IMR-90 (cell line): ENCODE measurements at regions not wholly inside any gene's neighbourhood (a gene's known extent, or its start where the extent isn't known, plus 50 kb on each side); places are given as distances from the start of the nearest gene placed in this dataset.

Experiments used
- ATAC-seq: fragments of 200-7000 bp; cut with Tn5 transposase; 2 replicates; pipeline ENCODE4 v1.9.1; 2020; ENCODE audit warnings: low read depth, mild to moderate bottlenecking, moderate library complexity
- BruUV-seq: library from RNA; stranded (reverse); fragments of 400-500 nt; replicated peaks from 2 replicates; lab custom pipeline; 2021; lab: Mats Ljungman, UMichigan
- CTCF ChIA-PET: fragments of 300-600 bp; formaldehyde crosslinking; extraction: SDS; loops from one replicate; lab custom pipeline; 2021; ENCODE audit warnings: antibody characterized with exemption; lab: Yijun Ruan, JAX
- POLR2A ChIA-PET: fragments of 300-600 bp; sonication (Branson Sonifier 250); formaldehyde crosslinking; loops from one replicate; lab custom pipeline; 2022; ENCODE audit warnings: antibody characterized with exemption; ENCODE audit not compliant: unreplicated experiment; lab: Charles Lee
- DNase-seq: peaks from one replicate; pipeline ENCODE4 v3.0.0; 2013
- H2AFZ ChIP-seq: replicated peaks from 2 replicates; pipeline ENCODE3; 2013; ENCODE audit warnings: low read length, mild to moderate bottlenecking; ENCODE audit not compliant: poor library complexity
- H2AK5ac ChIP-seq: 2 replicates; pipeline ENCODE4 v1.6.1; 2013; ENCODE audit warnings: low read depth, low read length, inconsistent platforms
- H2AK9ac ChIP-seq: replicated peaks from 2 replicates; pipeline ENCODE3; 2013; ENCODE audit warnings: mild to moderate bottlenecking, low read depth, low read length, moderate library complexity; ENCODE audit not compliant: poor library complexity
- H2BK120ac ChIP-seq: 2 replicates; pipeline ENCODE4 v1.6.1; 2013; ENCODE audit warnings: low read depth, low read length, inconsistent platforms
- H2BK15ac ChIP-seq: 3 replicates; pipeline ENCODE4 v1.6.1; 2013; ENCODE audit warnings: low read depth, low read length, inconsistent platforms
- H2BK20ac ChIP-seq: 2 replicates; pipeline ENCODE4 v1.6.1; 2013; ENCODE audit warnings: low read depth, mild to moderate bottlenecking, inconsistent platforms, low read length, moderate library complexity
- H2BK5ac ChIP-seq: 2 replicates; pipeline ENCODE4 v1.6.1; 2013; ENCODE audit warnings: mild to moderate bottlenecking, low read depth, low read length, inconsistent platforms; ENCODE audit not compliant: poor library complexity, severe bottlenecking
- H3K14ac ChIP-seq: replicated peaks from 2 replicates; pipeline ENCODE4 v1.6.1; 2013; ENCODE audit warnings: low read depth, low read length, inconsistent platforms
- H3K18ac ChIP-seq: 2 replicates; pipeline ENCODE4 v1.6.1; 2013; ENCODE audit warnings: low read depth, low read length, control low read depth
- H3K23ac ChIP-seq: 2 replicates; pipeline ENCODE4 v1.6.1; 2013; ENCODE audit warnings: low read depth, low read length, inconsistent platforms
- H3K27ac ChIP-seq: 2 replicates; pipeline ENCODE4 v1.5.1; 2013; ENCODE audit warnings: mild to moderate bottlenecking, control low read depth, low read length; ENCODE audit not compliant: insufficient read depth
- H3K27me3 ChIP-seq: 2 replicates; pipeline ENCODE4 v1.6.1; 2013; ENCODE audit warnings: low read length; ENCODE audit not compliant: control insufficient read depth, insufficient read depth
- H3K36me3 ChIP-seq: 2 replicates; pipeline ENCODE4 v1.6.1; 2013; ENCODE audit warnings: low read length, mixed read lengths; ENCODE audit not compliant: control insufficient read depth, insufficient read depth
- H3K4ac ChIP-seq: 2 replicates; pipeline ENCODE4 v1.6.1; 2013; ENCODE audit warnings: low read depth, low read length, inconsistent platforms
- H3K4me1 ChIP-seq: 2 replicates; pipeline ENCODE4 v1.6.1; 2013; ENCODE audit warnings: low read length, mixed read lengths; ENCODE audit not compliant: control insufficient read depth, insufficient read depth
- H3K4me2 ChIP-seq: 2 replicates; pipeline ENCODE4 v1.6.1; 2013; ENCODE audit warnings: low read depth, mild to moderate bottlenecking, control low read depth, low read length, moderate library complexity
- H3K4me3 ChIP-seq: 2 replicates; pipeline ENCODE4 v1.5.1; 2013; ENCODE audit warnings: low read depth, mild to moderate bottlenecking, control low read depth, low read length, moderate library complexity; ENCODE audit not compliant: insufficient read depth
- H3K56ac ChIP-seq: 2 replicates; pipeline ENCODE4 v1.6.1; 2013; ENCODE audit warnings: low read length, inconsistent platforms; ENCODE audit not compliant: insufficient read depth; ENCODE audit errors: extremely low read depth
- H3K79me1 ChIP-seq, 2 experiments: 2 replicates each; pipeline ENCODE4 v1.6.1; 2013; ENCODE audit warnings: low read length in 2 of 2, inconsistent platforms in 1 of 2, low read depth in 1 of 2
- H3K9ac ChIP-seq: 2 replicates; pipeline ENCODE4 v1.6.1; 2013; ENCODE audit warnings: low read depth, low read length, control low read depth
- H3K9me1 ChIP-seq: 2 replicates; pipeline ENCODE4 v1.6.1; 2013; ENCODE audit warnings: low read length, inconsistent platforms; ENCODE audit not compliant: insufficient read depth
- H3K9me3 ChIP-seq: 2 replicates; pipeline ENCODE4 v1.6.1; 2013; ENCODE audit warnings: low read length; ENCODE audit not compliant: control insufficient read depth, insufficient read depth
- H4K20me1 ChIP-seq: 2 replicates; pipeline ENCODE4 v1.6.1; 2013; ENCODE audit warnings: low read length, inconsistent platforms; ENCODE audit not compliant: insufficient read depth
- H4K5ac ChIP-seq: 2 replicates; pipeline ENCODE4 v1.6.1; 2013; ENCODE audit warnings: mild to moderate bottlenecking, low read depth, low read length, control low read depth
- H4K8ac ChIP-seq, 2 experiments: 2 replicates each; pipeline ENCODE4 v1.6.1; 2013; ENCODE audit warnings: low read depth in 2 of 2, low read length in 2 of 2, control low read depth in 1 of 2, inconsistent platforms in 1 of 2
- H4K91ac ChIP-seq: 2 replicates; pipeline ENCODE4 v1.6.1; 2013; ENCODE audit warnings: low read depth, low read length, inconsistent platforms; ENCODE audit not compliant: insufficient read depth
- MXI1 ChIP-seq: IDR thresholded peaks from 2 replicates; pipeline ENCODE4 v1.6.1; 2012; ENCODE audit warnings: low read depth, mild to moderate bottlenecking, low read length, moderate library complexity, borderline replicate concordance
- RAD21 ChIP-seq: IDR thresholded peaks from 2 replicates; pipeline ENCODE4 v1.6.1; 2012; ENCODE audit warnings: low read length, improper control_type of control experiment
- WGBS, 2 experiments: methylation state at CpG; one replicate each; pipeline versions ENCODE4 v1.1.5 to v1.1.7; 2013; ENCODE audit warnings: missing lambda C conversion rate in 2 of 2; ENCODE audit not compliant: insufficient read length in 1 of 2; ENCODE audit errors: extremely low coverage in 2 of 2; 5-methylcytosine and 5-hydroxymethylcytosine counted together
- dilution Hi-C: fragments of 300-500 bp; cut with HindIII; formaldehyde crosslinking; loops from one replicate; pipeline ENCODE4 v1.14.3; 2018; ENCODE audit warnings: low sequenced_read_pairs; ENCODE audit not compliant: unreplicated experiment
- in situ Hi-C: fragments of 300-500 bp; cut with MboI; formaldehyde crosslinking; loops from 3 replicates; pipeline ENCODE4 v1.14.3; 2019; ENCODE audit warnings: low sequenced_read_pairs, inconsistent platforms, mixed read lengths
- intact Hi-C: fragments of 100-400 bp; cut with micrococcal nuclease; formaldehyde crosslinking; loops from 2 replicates; pipeline ENCODE4 v1.10.0; 2022

DNA sequence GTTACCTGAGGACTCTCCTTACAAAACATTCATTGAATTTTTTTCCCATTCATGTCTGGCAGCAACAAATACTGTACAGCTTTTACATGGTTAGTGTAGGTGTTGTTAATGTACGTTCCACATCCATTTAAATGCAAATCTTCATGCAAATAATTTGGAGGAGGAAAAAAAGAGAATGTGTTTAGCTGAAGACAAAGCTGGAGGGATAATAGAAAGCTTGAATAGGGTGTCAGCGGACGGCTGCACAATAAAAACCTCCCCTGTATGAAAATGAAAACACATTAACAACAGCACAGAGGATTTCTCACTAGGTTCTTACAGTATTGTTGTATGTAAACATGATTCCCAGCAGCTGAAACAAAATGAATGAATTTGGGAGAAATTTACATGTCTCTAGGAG lies 231.5 kb downstream of the ZNF608 start:
- no peak overlapping the region for H3K23ac ChIP-seq
- no peak overlapping the region for H4K5ac ChIP-seq
- H2BK20ac ChIP-seq = no peak overlapping the region
- no peaks in the 10 kb centered on the region for H4K20me1 ChIP-seq
- H4K91ac ChIP-seq = no peak overlapping the region
- no peak overlapping the region for H2BK5ac ChIP-seq
- no TSS peak for BruUV-seq
- DNase-seq (no peak), ATAC-seq (no peak)
- intact Hi-C loops = loop anchor here (10.0 kb wide), 1 partner anchor 230 kb away; the partner anchor contains the start of gene ZNF608
- in situ Hi-C loops = no loop called here
- ChIA-PET CTCF (no interaction called here), POLR2A (no interaction called here)
- no peak overlapping the region for H3K4me3 ChIP-seq
- no CpG with 5 or more reads among the region's 3 CpGs for WGBS, 2 experiments
- no peak overlapping the region for H3K14ac ChIP-seq
- H3K4me2 ChIP-seq = no peak overlapping the region
- no peaks in the 10 kb centered on the region for H3K79me1 ChIP-seq
- no peak for TF ChIP-seq RAD21
- no peak for TF ChIP-seq MXI1
- H3K36me3 ChIP-seq = no peaks in the 10 kb centered on the region
- no peak overlapping the region for H3K4ac ChIP-seq
- H3K9me3 ChIP-seq = no peaks in the 10 kb centered on the region
- H3K9ac ChIP-seq = no peak overlapping the region
- no peak overlapping the region for H2BK120ac ChIP-seq
- H3K18ac ChIP-seq = no peak overlapping the region
- H3K9me1 ChIP-seq = no peaks in the 10 kb centered on the region
- no peak overlapping the region for H4K8ac ChIP-seq
- H2AK9ac ChIP-seq = no peak overlapping the region
- no peak overlapping the region for H2AK5ac ChIP-seq
- dilution Hi-C loops = no loop called here
- H2BK15ac ChIP-seq = no peak overlapping the region
- no peak overlapping the region for H3K27ac ChIP-seq
- H3K4me1 ChIP-seq = peaks cover 7% of the 10 kb centered on the region
- H3K27me3 ChIP-seq = no peaks in the 10 kb centered on the region
- no peak overlapping the region for H2AFZ ChIP-seq
- H3K56ac ChIP-seq = no peak overlapping the region
